HEK293 (cell line): ENCODE measurements at regions not wholly inside any gene's neighbourhood (a gene's known extent, or its start where the extent isn't known, plus 50 kb on each side); places are given as distances from the start of the nearest gene placed in this dataset.
A peak's percentile ranks its signal among the peaks of the same experiment; 100 is the strongest.

Experiments
- MEIS1 ChIP-seq: sonication (generic); formaldehyde crosslinking; IDR thresholded peaks from 2 replicates; pipeline ENCODE4 v1.8.1; 2022; ENCODE audit warnings: missing genetic modification reagents, mild to moderate bottlenecking, borderline replicate concordance
- PRDM10 ChIP-seq: fragments of 450-650 bp; formaldehyde crosslinking; IDR thresholded peaks from 2 replicates; pipeline ENCODE4 v1.5.1; 2016; ENCODE audit warnings: missing biosample characterization, missing genetic modification characterization
- SCRT1 ChIP-seq: fragments of 450-650 bp; formaldehyde crosslinking; IDR thresholded peaks from 2 replicates; pipeline ENCODE4 v1.5.1; 2016; ENCODE audit warnings: missing biosample characterization, missing genetic modification characterization, borderline replicate concordance
- YY1 ChIP-seq: fragments of 450-650 bp; formaldehyde crosslinking; IDR thresholded peaks from 2 replicates; pipeline ENCODE4 v1.5.1; 2018; ENCODE audit warnings: missing biosample characterization, missing genetic modification characterization
- ZBTB49 ChIP-seq: fragments of 450-650 bp; formaldehyde crosslinking; IDR thresholded peaks from 2 replicates; pipeline ENCODE4 v1.5.1; 2016; ENCODE audit warnings: missing biosample characterization, missing genetic modification characterization, low read depth
- ZFHX2 ChIP-seq: fragments of 450-650 bp; formaldehyde crosslinking; conservative IDR thresholded peaks from 2 replicates; pipeline ENCODE4 v1.5.1; 2016; ENCODE audit warnings: missing biosample characterization, missing genetic modification characterization
- ZFP41 ChIP-seq: fragments of 450-650 bp; formaldehyde crosslinking; IDR thresholded peaks from 2 replicates; pipeline ENCODE4 v1.5.1; 2016; ENCODE audit warnings: missing biosample characterization, missing genetic modification characterization, borderline replicate concordance
- ZNF114 ChIP-seq: fragments of 450-650 bp; formaldehyde crosslinking; IDR thresholded peaks from 2 replicates; pipeline ENCODE4 v1.5.0; 2017; ENCODE audit warnings: missing biosample characterization, missing genetic modification characterization
- ZNF19 ChIP-seq: fragments of 450-650 bp; formaldehyde crosslinking; IDR thresholded peaks from 2 replicates; pipeline ENCODE4; 2016; ENCODE audit warnings: missing biosample characterization, missing genetic modification characterization, low read depth
- ZNF214 ChIP-seq: fragments of 450-650 bp; formaldehyde crosslinking; IDR thresholded peaks from 2 replicates; pipeline ENCODE4 v1.5.1; 2017; ENCODE audit warnings: missing biosample characterization, mild to moderate bottlenecking, missing genetic modification characterization, borderline replicate concordance
- ZNF26 ChIP-seq: fragments of 450-650 bp; formaldehyde crosslinking; IDR thresholded peaks from 2 replicates; pipeline ENCODE4 v1.5.1; 2016; ENCODE audit warnings: missing biosample characterization, missing genetic modification characterization
- ZNF335 ChIP-seq: fragments of 450-650 bp; formaldehyde crosslinking; conservative IDR thresholded peaks from 2 replicates; pipeline ENCODE4 v1.5.1; 2016; ENCODE audit warnings: missing biosample characterization, missing genetic modification characterization
- ZNF341 ChIP-seq: fragments of 450-650 bp; formaldehyde crosslinking; IDR thresholded peaks from 2 replicates; pipeline ENCODE4; 2016; ENCODE audit warnings: low read depth, missing biosample characterization, missing genetic modification characterization
- ZNF391 ChIP-seq: fragments of 450-650 bp; formaldehyde crosslinking; IDR thresholded peaks from 2 replicates; pipeline ENCODE4 v1.5.1; 2016; ENCODE audit warnings: low read depth, missing biosample characterization, missing genetic modification characterization, borderline replicate concordance
- ZNF394 ChIP-seq: fragments of 450-650 bp; formaldehyde crosslinking; IDR thresholded peaks from 2 replicates; pipeline ENCODE4 v1.5.1; 2016; ENCODE audit warnings: missing biosample characterization, missing genetic modification characterization, mild to moderate bottlenecking, moderate library complexity, borderline replicate concordance
- ZNF404 ChIP-seq: fragments of 450-650 bp; formaldehyde crosslinking; IDR thresholded peaks from 2 replicates; pipeline ENCODE4 v1.5.1; 2017; ENCODE audit warnings: missing biosample characterization, missing genetic modification characterization
- ZNF426 ChIP-seq: fragments of 450-650 bp; formaldehyde crosslinking; IDR thresholded peaks from 2 replicates; pipeline ENCODE4 v1.5.1; 2017; ENCODE audit warnings: missing biosample characterization, missing genetic modification characterization, mild to moderate bottlenecking, inconsistent platforms, moderate library complexity
- ZNF473 ChIP-seq: fragments of 450-650 bp; formaldehyde crosslinking; IDR thresholded peaks from 2 replicates; pipeline ENCODE4 v1.5.1; 2017; ENCODE audit warnings: missing biosample characterization, missing genetic modification characterization
- ZNF48 ChIP-seq: fragments of 450-650 bp; formaldehyde crosslinking; IDR thresholded peaks from 2 replicates; pipeline ENCODE4 v1.5.1; 2016; ENCODE audit warnings: missing biosample characterization, missing genetic modification characterization
- ZNF501 ChIP-seq: fragments of 450-650 bp; formaldehyde crosslinking; IDR thresholded peaks from 2 replicates; pipeline ENCODE4 v1.5.1; 2016; ENCODE audit warnings: missing biosample characterization, missing genetic modification characterization
- ZNF510 ChIP-seq: fragments of 450-650 bp; formaldehyde crosslinking; IDR thresholded peaks from 2 replicates; pipeline ENCODE4 v1.5.1; 2018; ENCODE audit warnings: mild to moderate bottlenecking, missing genetic modification characterization, missing biosample characterization; ENCODE audit not compliant: insufficient replicate concordance
- ZNF600 ChIP-seq: fragments of 450-650 bp; formaldehyde crosslinking; IDR thresholded peaks from 2 replicates; pipeline ENCODE4 v1.5.1; 2016; ENCODE audit warnings: missing biosample characterization, missing genetic modification characterization
- ZNF623 ChIP-seq: fragments of 450-650 bp; formaldehyde crosslinking; IDR thresholded peaks from 2 replicates; pipeline ENCODE4 v1.5.1; 2016; ENCODE audit warnings: missing biosample characterization, missing genetic modification characterization
- ZNF747 ChIP-seq: fragments of 450-650 bp; formaldehyde crosslinking; IDR thresholded peaks from 2 replicates; pipeline ENCODE4 v1.5.1; 2016; ENCODE audit warnings: missing biosample characterization, missing genetic modification characterization
- ZNF76 ChIP-seq: fragments of 450-650 bp; formaldehyde crosslinking; IDR thresholded peaks from 2 replicates; pipeline ENCODE4; 2016; ENCODE audit warnings: low read depth, missing biosample characterization, missing genetic modification characterization, borderline replicate concordance
- ZNF776 ChIP-seq: fragments of 450-650 bp; formaldehyde crosslinking; IDR thresholded peaks from 2 replicates; pipeline ENCODE4 v1.5.0; 2017; ENCODE audit warnings: missing biosample characterization, missing genetic modification characterization, borderline replicate concordance
- ZSCAN18 ChIP-seq: fragments of 450-650 bp; formaldehyde crosslinking; IDR thresholded peaks from 2 replicates; pipeline ENCODE4 v1.5.1; 2016; ENCODE audit warnings: missing biosample characterization, missing genetic modification characterization
- ZSCAN30 ChIP-seq: fragments of 450-650 bp; IDR thresholded peaks from 2 replicates; pipeline ENCODE4 v1.5.1; 2018; ENCODE audit warnings: missing biosample characterization, mild to moderate bottlenecking, missing genetic modification characterization, moderate library complexity
- TF ChIP-seq, protein P1 (sequence below): sonication (generic); formaldehyde crosslinking; IDR thresholded peaks from 2 replicates; pipeline ENCODE4 v1.8.1; 2022; ENCODE audit warnings: mild to moderate bottlenecking, moderate library complexity, missing genetic modification reagents

- TF ChIP-seq ZNF747 (tag by site-specific recombination) = no peak
- no peak for TF ChIP-seq ZNF473 (tag by site-specific recombination)
- 0 out of 2 replicates have a peak, but pooled peaks have one; percentile 89 for TF ChIP-seq ZNF501 (tag by site-specific recombination)
- TF ChIP-seq ZNF623 = no peak
- TF ChIP-seq ZFHX2 (tag by site-specific recombination) = 0 out of 2 replicates have a peak, but pooled peaks have one; percentile 18
- peak; percentile 65; the same call in 1 of the 2 replicates for TF ChIP-seq ZNF341 (tag by site-specific recombination)
- TF ChIP-seq ZNF214 (tag by site-specific recombination) = no peak
- TF ChIP-seq ZNF394 (tag by site-specific recombination) = peak; percentile 41; the same call in 1 of the 2 replicates
- TF ChIP-seq SCRT1 (tag by site-specific recombination) = no peak
- no peak for TF ChIP-seq ZNF426 (tag by site-specific recombination)
- TF ChIP-seq ZNF48 (tag by site-specific recombination) = no peak
- TF ChIP-seq ZNF391 (tag by site-specific recombination) = no peak
- no peak for TF ChIP-seq ZFP41 (tag by site-specific recombination)
- TF ChIP-seq ZNF510 (tag by site-specific recombination) = no peak
- TF ChIP-seq YY1 (tag by site-specific recombination) = no peak
- TF ChIP-seq ZNF26 = no peak
- TF ChIP-seq ZSCAN30 (tag by site-specific recombination) = 0 out of 2 replicates have a peak, but pooled peaks have one; percentile 6
- peak; percentile 93 for TF ChIP-seq PRDM10 (tag by site-specific recombination)
- no peak for TF ChIP-seq ZBTB49 (tag by site-specific recombination)
- peak; percentile 64; the same call in 1 of the 2 replicates for TF ChIP-seq ZNF600 (tag by site-specific recombination)
- no peak for TF ChIP-seq ZNF114 (tag by site-specific recombination)
- no peak for TF ChIP-seq ZNF404 (tag by site-specific recombination)
- TF ChIP-seq ZNF776 (tag by site-specific recombination) = no peak
- no peak for TF ChIP-seq ZSCAN18 (tag by site-specific recombination)
- TF ChIP-seq, protein P1, sequence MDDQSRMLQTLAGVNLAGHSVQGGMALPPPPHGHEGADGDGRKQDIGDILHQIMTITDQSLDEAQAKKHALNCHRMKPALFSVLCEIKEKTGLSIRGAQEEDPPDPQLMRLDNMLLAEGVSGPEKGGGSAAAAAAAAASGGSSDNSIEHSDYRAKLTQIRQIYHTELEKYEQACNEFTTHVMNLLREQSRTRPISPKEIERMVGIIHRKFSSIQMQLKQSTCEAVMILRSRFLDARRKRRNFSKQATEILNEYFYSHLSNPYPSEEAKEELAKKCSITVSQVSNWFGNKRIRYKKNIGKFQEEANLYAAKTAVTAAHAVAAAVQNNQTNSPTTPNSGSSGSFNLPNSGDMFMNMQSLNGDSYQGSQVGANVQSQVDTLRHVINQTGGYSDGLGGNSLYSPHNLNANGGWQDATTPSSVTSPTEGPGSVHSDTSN (CRISPR knock-in tag) = no peak
- peak; percentile 93 for TF ChIP-seq ZNF335
- TF ChIP-seq MEIS1 = no peak
- no peak for TF ChIP-seq ZNF19
- peak; percentile 60; the same call in 1 of the 2 replicates for TF ChIP-seq ZNF76
Observed at GRCh38 chr13:33349986-33350826, 64.7 kb upstream of the STARD13 start (continued).
